CD4-positive, alpha-beta T cell (primary cell): ENCODE measurements at regions not wholly inside any gene's neighbourhood (a gene's known extent, or its start where the extent isn't known, plus 50 kb on each side); places are given as distances from the start of the nearest gene placed in this dataset.

Source experiments
- ATAC-seq: fragments of 200-7000 bp; cut with Tn5 transposase; one replicate; pipeline ENCODE4 v1.10.0; 2022; ENCODE audit warnings: mild to moderate bottlenecking; ENCODE audit not compliant: poor library complexity
- CTCF ChIA-PET: fragments of 350-600 bp; sonication (Branson Sonifier 250); formaldehyde crosslinking; loops from one replicate; lab custom pipeline; 2021; ENCODE audit warnings: antibody characterized with exemption, inconsistent platforms; lab: Charles Lee
- POLR2A ChIA-PET: fragments of 350-600 bp; sonication (Branson Sonifier 250); formaldehyde crosslinking; loops from one replicate; lab custom pipeline; 2021; ENCODE audit warnings: antibody characterized with exemption, inconsistent platforms; lab: Charles Lee
- DNase-seq, 14 experiments: peaks; one replicate each; pipeline ENCODE4 v3.0.0-alpha.2; 2013 to 2020; ENCODE audit warnings: mixed read lengths in 2 of 14
- H3K27ac ChIP-seq, 2 donors: one replicate each; pipeline versions ENCODE4 v1.5.1 to v1.7.0; 2013; ENCODE audit warnings: low read length in 2 of 2, low read depth in 1 of 2, mild to moderate bottlenecking in 1 of 2
- H3K27me3 ChIP-seq, 2 experiments: 1 replicate in 1 of 2; 2 replicates in 1 of 2; pipeline versions ENCODE4 v1.6.1 to v1.7.0; 2013; ENCODE audit warnings: low read length in 2 of 2, control low read depth in 1 of 2, mild to moderate bottlenecking in 1 of 2, moderate library complexity in 1 of 2; ENCODE audit not compliant: insufficient read depth in 2 of 2, control insufficient read depth in 1 of 2
- H3K36me3 ChIP-seq: one replicate; pipeline ENCODE4 v1.6.1; 2013; ENCODE audit warnings: low read length, control low read depth; ENCODE audit not compliant: insufficient read depth
- H3K4me1 ChIP-seq: one replicate; pipeline ENCODE4 v1.6.1; 2013; ENCODE audit warnings: low read length, control low read depth; ENCODE audit not compliant: insufficient read depth
- H3K4me3 ChIP-seq: one replicate; pipeline ENCODE4 v1.5.1; 2013; ENCODE audit warnings: mild to moderate bottlenecking, low read length, moderate library complexity
- H3K9me3 ChIP-seq, 2 experiments: 1 replicate in 1 of 2; 2 replicates in 1 of 2; pipeline versions ENCODE4 v1.6.1 to v1.7.0; 2013; ENCODE audit warnings: low read length in 2 of 2, mild to moderate bottlenecking in 2 of 2, control low read depth in 1 of 2, moderate library complexity in 1 of 2; ENCODE audit not compliant: control insufficient read depth in 1 of 2, insufficient read depth in 1 of 2
- H3K27ac Mint-ChIP-seq: one replicate; pipeline ENCODE4 v1.8.0; 2020; ENCODE audit warnings: mixed read lengths
- H3K27me3 Mint-ChIP-seq: one replicate; pipeline ENCODE4 v1.8.0; 2021; ENCODE audit warnings: mixed read lengths
- H3K36me3 Mint-ChIP-seq: one replicate; pipeline ENCODE4 v1.8.0; 2021; ENCODE audit warnings: low read depth, mixed read lengths
- H3K4me1 Mint-ChIP-seq: one replicate; pipeline ENCODE4 v1.8.0; 2021; ENCODE audit warnings: low read depth, mixed read lengths
- H3K4me3 Mint-ChIP-seq: one replicate; pipeline ENCODE4 v1.8.0; 2020; ENCODE audit warnings: mild to moderate bottlenecking, mixed read lengths
- H3K9me3 Mint-ChIP-seq: one replicate; pipeline ENCODE4 v1.8.0; 2020; ENCODE audit warnings: mixed read lengths
- CTCF ChIP-seq: fragments of 200-600 bp; IDR thresholded peaks from one replicate; pipeline ENCODE4 v1.8.0; 2022; ENCODE audit warnings: antibody characterized with exemption, mild to moderate bottlenecking
- intact Hi-C, 2 experiments: fragments of 100-400 bp; cut with DNase I in 1 of 2; cut with micrococcal nuclease in 1 of 2; formaldehyde crosslinking; loops; one replicate each; pipeline versions ENCODE4 v1.15.1 to v1.9.0; 2023 to 2025; cut with DNase I, micrococcal nuclease

GRCh38 chr7:16061630-16062029, 359.7 kb downstream of the CRPPA start:
- Mint-ChIP-seq H3K27me3 (no peaks in the 10 kb centered on the region), H3K9me3 (no peaks in the 10 kb centered on the region), H3K4me1 (peaks cover 6% of the 10 kb centered on the region), H3K4me3 (no peak overlapping the region), H3K27ac (no peak overlapping the region), H3K36me3 (no peaks in the 10 kb centered on the region)
- ATAC-seq: no peak
- Histone ChIP-seq H3K36me3 (no peaks in the 10 kb centered on the region), H3K4me3 (no peak overlapping the region), H3K27ac (no peak overlapping the region), H3K27me3 (no peaks in the 10 kb centered on the region), H3K9me3 (no peaks in the 10 kb centered on the region), H3K4me1 (no peaks in the 10 kb centered on the region)
- intact Hi-C loops: no loop called here
- no peak for DNase-seq
- TF ChIP-seq CTCF: no peak
- ChIA-PET POLR2A (no interaction called here), CTCF (no interaction called here)

GRCh38 chr7:16061011-16061410, 360.3 kb downstream of the CRPPA start:
- no peak for TF ChIP-seq CTCF
- H3K4me1 Mint-ChIP-seq: peaks cover 6% of the 10 kb centered on the region

GRCh38 chr7:16060502-16060901, 360.8 kb downstream of the CRPPA start:
- ChIA-PET CTCF (no interaction called here), POLR2A (no interaction called here)
- peaks cover 6% of the 10 kb centered on the region for H3K4me1 Mint-ChIP-seq
- H3K36me3 Mint-ChIP-seq: no peaks in the 10 kb centered on the region
- no peak overlapping the region for H3K27ac Mint-ChIP-seq
- TF ChIP-seq CTCF: no peak
- Histone ChIP-seq H3K27ac (no peak overlapping the region), H3K36me3 (no peaks in the 10 kb centered on the region), H3K4me3 (no peak overlapping the region), H3K9me3 (no peaks in the 10 kb centered on the region), H3K4me1 (no peaks in the 10 kb centered on the region), H3K27me3 (no peaks in the 10 kb centered on the region)
- DNase-seq (no peak), ATAC-seq (no peak)
- H3K9me3 Mint-ChIP-seq: no peaks in the 10 kb centered on the region
- H3K4me3 Mint-ChIP-seq: no peak overlapping the region
- intact Hi-C loops: no loop called here
- no peaks in the 10 kb centered on the region for H3K27me3 Mint-ChIP-seq

More at GRCh38 chr7:16061011-16061410, 360.3 kb downstream of the CRPPA start:
- H3K27me3 Mint-ChIP-seq: no peaks in the 10 kb centered on the region
- no peaks in the 10 kb centered on the region for H3K9me3 ChIP-seq
- no peaks in the 10 kb centered on the region for H3K36me3 ChIP-seq
- H3K9me3 Mint-ChIP-seq: no peaks in the 10 kb centered on the region
- H3K4me3 ChIP-seq: no peak overlapping the region
- no peak for ATAC-seq
- no peaks in the 10 kb centered on the region for H3K4me1 ChIP-seq
- intact Hi-C loops: no loop called here
- no peak overlapping the region for H3K27ac Mint-ChIP-seq
- H3K27me3 ChIP-seq: no peaks in the 10 kb centered on the region
- CTCF ChIA-PET: no interaction called here
- H3K27ac ChIP-seq: no peak overlapping the region
- H3K4me3 Mint-ChIP-seq: no peak overlapping the region
- DNase-seq: no peak
- POLR2A ChIA-PET: no interaction called here
- H3K36me3 Mint-ChIP-seq: no peaks in the 10 kb centered on the region
